Aorta (tissue), 5 donors: ENCODE measurements at regions not wholly inside any gene's neighbourhood (a gene's known extent, or its start where the extent isn't known, plus 50 kb on each side); places are given as distances from the start of the nearest gene placed in this dataset.

ENCODE experiments used
- ATAC-seq: fragments of 200-7000 bp; cut with Tn5 transposase; one replicate; pipeline ENCODE4 v1.9.1; 2022; ENCODE audit warnings: moderate library complexity; ENCODE audit not compliant: low FRiP score
- DNase-seq, 2 donors: peaks; one replicate each; pipeline ENCODE4 v3.0.0-alpha.2; 2020
- H3K27ac ChIP-seq, 2 donors: one replicate each; pipeline ENCODE4 v1.5.1; 2013; ENCODE audit warnings: low read length in 2 of 2, mild to moderate bottlenecking in 2 of 2, moderate library complexity in 2 of 2, control low read depth in 1 of 2, inconsistent platforms in 1 of 2, low read depth in 1 of 2
- H3K27me3 ChIP-seq, 2 donors: one replicate each; pipeline ENCODE4 v1.6.1; 2013; ENCODE audit warnings: control low read depth in 1 of 2, low read length in 1 of 2, mild to moderate bottlenecking in 1 of 2, moderate library complexity in 1 of 2; ENCODE audit not compliant: insufficient read depth in 2 of 2, control insufficient read depth in 1 of 2
- H3K36me3 ChIP-seq, 2 donors: one replicate each; pipeline ENCODE4 v1.6.1; 2013; ENCODE audit warnings: control low read depth in 1 of 2, low read length in 1 of 2, mild to moderate bottlenecking in 1 of 2; ENCODE audit not compliant: insufficient read depth in 2 of 2, control insufficient read depth in 1 of 2
- H3K4me1 ChIP-seq, 2 donors: one replicate each; pipeline ENCODE4 v1.6.1; 2013; ENCODE audit warnings: low read length in 2 of 2, control low read depth in 1 of 2, mild to moderate bottlenecking in 1 of 2, moderate library complexity in 1 of 2; ENCODE audit not compliant: insufficient read depth in 2 of 2, control insufficient read depth in 1 of 2
- H3K4me3 ChIP-seq, 2 donors: one replicate each; pipeline ENCODE4 v1.5.1; 2013; ENCODE audit warnings: low read length in 2 of 2, control low read depth in 1 of 2, mild to moderate bottlenecking in 1 of 2
- H3K9me3 ChIP-seq: one replicate; pipeline ENCODE4 v1.6.1; 2013; ENCODE audit warnings: mild to moderate bottlenecking, low read length; ENCODE audit not compliant: control insufficient read depth
- WGBS, 2 donors: extraction: QIAGEN DNeasy Blood & Tissue Kit; methylation state at CpG; one replicate each; pipeline ENCODE4 v1.1.7; 2013; 5-methylcytosine and 5-hydroxymethylcytosine counted together
- intact Hi-C, 2 donors: fragments of 100-400 bp; cut with DNase I; formaldehyde crosslinking; loops; one replicate each; pipeline versions ENCODE4 v1.14.2 to v1.15.0; 2022
- donor health status: healthy with polysubstance abuse.
- donor health status: Bipolar disorder and iron deficiency.
- donor health status: DM: no; HTN: no; CAD: no.
- donor health status: DM: no; HTN: no; CAD: no.
- donor health status: DM: yes; HTN: yes; CAD: no.

- no peak for ATAC-seq
- Histone ChIP-seq H3K27ac (peak overlapping the region in 1 of 2 donors; percentile 84), H3K4me1 (peaks cover 0 to 9% of the 10 kb centered on the region in 2 donors), H3K36me3 (no peaks in the 10 kb centered on the region), H3K9me3 (no peaks in the 10 kb centered on the region), H3K4me3 (no peak overlapping the region), H3K27me3 (no peaks in the 10 kb centered on the region)
- intact Hi-C loops: loop anchor here (1.0 to 10.0 kb wide), 2 partner anchors 21 to 57 kb away; no protein-coding TSS in a partner anchor
- no peak for DNase-seq
Measured at GRCh38 chr9:115651461-115651860, 502.1 kb upstream of the PAPPA start.

DNA sequence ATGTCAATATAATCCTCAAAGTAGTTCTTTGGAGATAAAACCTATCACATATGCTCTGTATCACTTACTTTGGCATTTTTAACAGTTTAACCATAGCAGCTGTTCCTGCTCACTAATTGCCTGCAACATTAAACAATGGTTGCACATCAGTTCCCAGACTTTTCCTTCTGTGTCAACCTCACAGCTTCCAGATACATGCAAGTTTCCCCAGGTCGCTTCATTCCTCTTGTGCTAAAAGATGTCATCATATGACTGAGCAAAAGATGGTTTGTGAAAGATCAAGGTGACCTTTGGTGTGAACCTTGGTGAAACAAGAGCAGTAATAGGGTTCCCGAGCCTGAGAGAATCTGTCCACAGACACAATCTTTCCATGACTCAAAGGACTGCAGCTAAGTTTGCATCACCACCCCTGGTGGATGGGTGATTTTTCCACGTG is 500.4 kb upstream of the PAPPA start:
- Histone ChIP-seq H3K9me3 (no peaks in the 10 kb centered on the region), H3K36me3 (no peaks in the 10 kb centered on the region), H3K4me1 (peaks cover 0 to 9% of the 10 kb centered on the region in 2 donors), H3K27me3 (no peaks in the 10 kb centered on the region), H3K4me3 (no peak overlapping the region), H3K27ac (no peak overlapping the region)
- WGBS, 2 donors: 74 to 75% methylated on average over 3 of the region's 3 CpGs
- ATAC-seq (no peak), DNase-seq (no peak)
- intact Hi-C loops: loop anchor here in 1 of 2 donors (10.0 kb wide), 1 partner anchor 58 kb away; no protein-coding TSS in a partner anchor

DNA sequence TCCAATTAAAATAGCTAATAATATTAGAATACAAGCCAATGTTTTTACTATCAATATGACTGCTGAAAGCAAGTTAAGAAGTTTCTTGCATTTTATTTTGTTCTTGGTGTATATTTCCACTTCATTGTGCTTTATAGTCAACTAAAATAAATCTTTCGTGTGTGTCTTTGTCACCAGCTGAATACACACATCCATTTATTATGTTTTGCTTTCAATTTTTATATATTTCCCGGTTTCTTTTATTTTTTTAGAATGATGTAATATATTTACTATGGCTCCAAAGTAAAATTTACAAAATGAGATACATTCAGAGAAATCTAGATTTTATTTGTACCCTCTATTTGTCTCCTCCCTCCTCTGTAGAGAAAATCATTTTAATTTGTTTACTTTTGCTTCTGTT is 495.9 kb upstream of the PAPPA start:
- no peak for DNase-seq
- Histone ChIP-seq H3K4me3 (no peak overlapping the region), H3K9me3 (no peaks in the 10 kb centered on the region), H3K36me3 (no peaks in the 10 kb centered on the region), H3K27me3 (no peaks in the 10 kb centered on the region), H3K4me1 (no peaks in the 10 kb centered on the region), H3K27ac (no peak overlapping the region)
- intact Hi-C loops: loop anchor here in 1 of 2 donors (10.0 kb wide), 1 partner anchor 63 kb away; no protein-coding TSS in a partner anchor
- no peak for ATAC-seq
- 16 to 25% methylated on average over 2 of the region's 2 CpGs for WGBS, 2 donors

- WGBS, 2 donors: 93 to 94% methylated on average over 2 of the region's 2 CpGs
- no peak for DNase-seq
- Histone ChIP-seq H3K27ac (no peak overlapping the region), H3K27me3 (no peaks in the 10 kb centered on the region), H3K4me1 (peaks cover 2 to 6% of the 10 kb centered on the region in 2 donors), H3K36me3 (no peaks in the 10 kb centered on the region), H3K9me3 (no peaks in the 10 kb centered on the region), H3K4me3 (no peak overlapping the region)
- intact Hi-C loops: no loop called here
- ATAC-seq: no peak
Measured at GRCh38 chr9:115665519-115665918, 488.1 kb upstream of the PAPPA start.

DNA sequence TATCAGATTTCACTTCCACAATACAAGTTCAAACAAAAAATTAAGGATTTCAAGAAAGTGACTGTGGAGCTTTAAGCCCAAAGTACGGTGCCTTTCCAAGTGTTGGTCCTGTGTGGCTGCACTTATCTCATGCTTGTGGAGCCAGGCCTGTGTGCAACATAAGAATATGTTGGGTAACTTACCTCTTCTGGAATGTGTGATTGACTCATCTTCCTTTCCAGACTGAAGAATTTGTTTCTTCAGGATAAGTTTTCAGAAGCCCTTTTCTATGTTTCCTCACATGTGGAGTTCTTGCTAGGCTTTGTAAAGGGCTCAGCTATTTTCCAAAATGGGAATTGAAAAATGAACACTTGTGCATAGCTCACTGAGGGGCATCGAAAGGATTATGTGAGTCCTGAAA is 485.1 kb upstream of the PAPPA start:
- intact Hi-C loops: no loop called here
- Histone ChIP-seq H3K36me3 (no peaks in the 10 kb centered on the region), H3K27me3 (no peaks in the 10 kb centered on the region), H3K4me3 (no peak overlapping the region), H3K4me1 (peaks cover 6 to 9% of the 10 kb centered on the region in 2 donors), H3K9me3 (no peaks in the 10 kb centered on the region), H3K27ac (no peak overlapping the region)
- 22 to 31% methylated on average over 2 of the region's 2 CpGs for WGBS, 2 donors
- DNase-seq: no peak
- no peak for ATAC-seq

DNA sequence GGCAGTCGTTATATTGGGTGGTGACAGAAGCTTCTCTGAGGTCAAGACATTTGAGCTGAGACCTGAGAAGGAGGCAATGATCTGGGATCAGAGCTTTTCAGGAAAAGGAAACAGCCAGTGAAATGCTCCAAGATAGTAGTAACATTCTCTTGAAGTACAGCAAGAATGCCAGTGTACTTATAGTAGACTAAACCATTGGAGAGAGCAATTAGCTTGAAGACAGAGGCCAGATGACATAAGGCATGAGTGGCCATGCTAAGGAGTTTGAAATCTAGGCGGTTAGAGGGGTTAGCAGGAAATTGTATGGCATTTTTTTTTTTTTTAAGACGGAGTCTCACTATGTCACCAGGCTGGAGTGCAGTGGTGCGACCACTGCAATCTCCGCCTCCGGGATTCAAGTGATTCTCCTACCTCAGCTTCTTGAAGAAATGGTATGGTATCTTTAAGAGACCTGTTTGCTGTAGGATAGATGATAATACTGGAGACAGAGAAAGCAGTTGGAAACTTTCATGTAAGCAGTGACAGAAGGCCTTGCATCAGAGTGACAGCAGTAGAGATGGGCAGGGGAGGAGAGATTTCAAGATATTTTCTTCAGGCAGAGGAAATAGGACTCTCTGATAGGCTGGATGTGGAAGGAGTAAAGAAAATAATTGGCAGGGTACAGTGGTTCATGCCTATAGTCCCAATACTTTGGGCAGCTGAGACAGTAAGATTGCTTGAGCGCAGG is 482.2 kb upstream of the PAPPA start:
- ATAC-seq: no peak
- WGBS, 2 donors: 79 to 84% methylated on average over 7 of the region's 7 CpGs
- DNase-seq: no peak
- Histone ChIP-seq H3K9me3 (no peaks in the 10 kb centered on the region), H3K4me1 (peaks cover 6 to 9% of the 10 kb centered on the region in 2 donors), H3K36me3 (no peaks in the 10 kb centered on the region), H3K27ac (peak overlapping the region; percentile 52 to 95), H3K27me3 (no peaks in the 10 kb centered on the region), H3K4me3 (no peak overlapping the region)
- intact Hi-C loops: no loop called here

DNA sequence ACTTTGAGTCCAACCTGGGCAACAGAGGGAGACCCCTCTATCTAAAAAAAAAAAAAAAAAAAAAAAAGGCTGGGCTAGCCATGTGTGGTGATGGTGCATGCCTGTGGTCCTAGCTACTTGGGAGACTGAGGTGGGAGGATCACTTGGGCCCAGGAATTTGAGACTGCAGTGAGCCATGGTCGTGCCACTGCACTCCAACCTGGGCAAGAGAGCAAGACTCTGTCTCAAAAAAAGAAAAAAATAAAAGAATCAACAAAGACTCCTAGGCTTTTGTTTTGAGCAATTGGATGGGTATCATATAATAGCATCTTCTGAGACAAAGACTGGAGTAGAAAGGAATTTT is 481.7 kb upstream of the PAPPA start:
- Histone ChIP-seq H3K27me3 (no peaks in the 10 kb centered on the region), H3K4me1 (peaks cover 6 to 9% of the 10 kb centered on the region in 2 donors), H3K9me3 (no peaks in the 10 kb centered on the region), H3K4me3 (no peak overlapping the region), H3K36me3 (no peaks in the 10 kb centered on the region), H3K27ac (peak overlapping the region; percentile 71 to 95)
- intact Hi-C loops: loop anchor here in 1 of 2 donors (1.0 kb wide), 1 partner anchor 21 kb away; no protein-coding TSS in a partner anchor
- ATAC-seq: no peak
- DNase-seq: no peak
- WGBS, 2 donors: 11 to 15% methylated on average over 1 of the region's 1 CpG

- no peaks in the 10 kb centered on the region for H3K9me3 ChIP-seq
- no peaks in the 10 kb centered on the region for H3K36me3 ChIP-seq
- peak overlapping the region; percentile 65 to 98 for H3K27ac ChIP-seq
- no peaks in the 10 kb centered on the region for H3K27me3 ChIP-seq
- peaks cover 2 to 9% of the 10 kb centered on the region in 2 donors for H3K4me1 ChIP-seq
- peak; percentile 83 for ATAC-seq
- DNase-seq: no peak
- H3K4me3 ChIP-seq: no peak overlapping the region
- intact Hi-C loops: loop anchor here in 1 of 2 donors (1.0 kb wide), 1 partner anchor 21 kb away; no protein-coding TSS in a partner anchor
- 4 to 6% methylated on average over 7 of the region's 7 CpGs for whole genome bisulfite sequencing, 2 donors
Measured at GRCh38 chr9:115672477-115673316, 480.9 kb upstream of the PAPPA start.
